ENCODE measurements at regions not wholly inside any gene's neighbourhood (a gene's known extent, or its start where the extent isn't known, plus 50 kb on each side); places are given as distances from the start of the nearest gene placed in this dataset.

- Histone ChIP-seq H3K36me3 (no peaks in the 10 kb centered on the region), H3K4me3 (no peak overlapping the region), H3K27me3 (peaks cover 49% of the 10 kb centered on the region), H2AFZ (replicated peaks) (no peak overlapping the region), H4K20me1 (ENCODE audit: low read depth) (no peaks in the 10 kb centered on the region), H3K79me2 (ENCODE audit: low read depth) (no peaks in the 10 kb centered on the region), H3K9me3 (ENCODE audit: low read depth) (no peaks in the 10 kb centered on the region), H3K27ac (no peak overlapping the region), H3F3A (ENCODE audit: low read depth) (peaks cover 5% of the 10 kb centered on the region), H3K4me1 (peaks cover 21% of the 10 kb centered on the region), H3K4me2 (no peak overlapping the region), H3K9ac (no peak overlapping the region)
- H3K27me3 Mint-ChIP-seq (ENCODE audit: insufficient read depth, low read depth) = no peaks in the 10 kb centered on the region
- no peaks in the 10 kb centered on the region for H3K9me3 Mint-ChIP-seq
- no peak for TF ChIP-seq EZH2 (IDR thresholded peaks at IDR 0.05)
- DNase-seq (ENCODE audit: low spot score) = no peak
- no peak overlapping the region for H3K27ac Mint-ChIP-seq
- no peaks in the 10 kb centered on the region for H3K36me3 Mint-ChIP-seq
- H3K4me3 Mint-ChIP-seq = no peak overlapping the region
- H3K4me1 Mint-ChIP-seq = peaks cover 27% of the 10 kb centered on the region
Measured at GRCh38 chr4:23978002-23978401, 88.2 kb upstream of the PPARGC1A start.

GRCh38 chr4:23976423-23976822 is 86.6 kb upstream of the PPARGC1A start:
- H3K4me3 Mint-ChIP-seq = no peak overlapping the region
- H3K4me2 ChIP-seq = no peak overlapping the region
- no peak overlapping the region for H3K4me3 ChIP-seq
- H2AFZ ChIP-seq (replicated peaks) = no peak overlapping the region
- no peaks in the 10 kb centered on the region for H3K36me3 Mint-ChIP-seq
- H3K79me2 ChIP-seq (ENCODE audit: low read depth) = no peaks in the 10 kb centered on the region
- H3K4me1 ChIP-seq = peaks cover 21% of the 10 kb centered on the region
- TF ChIP-seq EZH2 (IDR thresholded peaks at IDR 0.05) (no peak), EZH2phosphoT487 (IDR thresholded peaks at IDR 0.05) (no peak)
- TF ChIP-seq, protein P1, sequence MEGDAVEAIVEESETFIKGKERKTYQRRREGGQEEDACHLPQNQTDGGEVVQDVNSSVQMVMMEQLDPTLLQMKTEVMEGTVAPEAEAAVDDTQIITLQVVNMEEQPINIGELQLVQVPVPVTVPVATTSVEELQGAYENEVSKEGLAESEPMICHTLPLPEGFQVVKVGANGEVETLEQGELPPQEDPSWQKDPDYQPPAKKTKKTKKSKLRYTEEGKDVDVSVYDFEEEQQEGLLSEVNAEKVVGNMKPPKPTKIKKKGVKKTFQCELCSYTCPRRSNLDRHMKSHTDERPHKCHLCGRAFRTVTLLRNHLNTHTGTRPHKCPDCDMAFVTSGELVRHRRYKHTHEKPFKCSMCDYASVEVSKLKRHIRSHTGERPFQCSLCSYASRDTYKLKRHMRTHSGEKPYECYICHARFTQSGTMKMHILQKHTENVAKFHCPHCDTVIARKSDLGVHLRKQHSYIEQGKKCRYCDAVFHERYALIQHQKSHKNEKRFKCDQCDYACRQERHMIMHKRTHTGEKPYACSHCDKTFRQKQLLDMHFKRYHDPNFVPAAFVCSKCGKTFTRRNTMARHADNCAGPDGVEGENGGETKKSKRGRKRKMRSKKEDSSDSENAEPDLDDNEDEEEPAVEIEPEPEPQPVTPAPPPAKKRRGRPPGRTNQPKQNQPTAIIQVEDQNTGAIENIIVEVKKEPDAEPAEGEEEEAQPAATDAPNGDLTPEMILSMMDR (IDR thresholded peaks at IDR 0.05) = no peak
- H3K9me3 Mint-ChIP-seq = no peaks in the 10 kb centered on the region
- peaks cover 27% of the 10 kb centered on the region for H3K4me1 Mint-ChIP-seq
- peaks cover 5% of the 10 kb centered on the region for H3F3A ChIP-seq (ENCODE audit: low read depth)
- no peaks in the 10 kb centered on the region for H3K9me3 ChIP-seq (ENCODE audit: low read depth)
- H3K27me3 Mint-ChIP-seq (ENCODE audit: insufficient read depth, low read depth) = no peaks in the 10 kb centered on the region
- no peak for DNase-seq (ENCODE audit: low spot score)
- no peak overlapping the region for H3K27ac ChIP-seq
- no peaks in the 10 kb centered on the region for H3K36me3 ChIP-seq
- H3K27ac Mint-ChIP-seq = no peak overlapping the region
- H3K27me3 ChIP-seq = peaks cover 42% of the 10 kb centered on the region
- no peaks in the 10 kb centered on the region for H4K20me1 ChIP-seq (ENCODE audit: low read depth)
- H3K9ac ChIP-seq = no peak overlapping the region

- H4K20me1 ChIP-seq (ENCODE audit: low read depth) = no peaks in the 10 kb centered on the region
- no peak overlapping the region for H3K4me2 ChIP-seq
- H3K4me1 ChIP-seq = no peaks in the 10 kb centered on the region
- TF ChIP-seq, protein P1 (IDR thresholded peaks at IDR 0.05) = no peak
- TF ChIP-seq EZH2 (IDR thresholded peaks at IDR 0.05) (no peak), EZH2phosphoT487 (IDR thresholded peaks at IDR 0.05) (no peak)
- H3K36me3 ChIP-seq = no peaks in the 10 kb centered on the region
- no peak overlapping the region for H3K27ac ChIP-seq
- Mint-ChIP-seq H3K27ac (no peak overlapping the region), H3K36me3 (no peaks in the 10 kb centered on the region), H3K27me3 (ENCODE audit: insufficient read depth, low read depth) (peaks cover 2% of the 10 kb centered on the region), H3K9me3 (no peaks in the 10 kb centered on the region), H3K4me3 (no peak overlapping the region), H3K4me1 (peaks cover 17% of the 10 kb centered on the region)
- no peaks in the 10 kb centered on the region for H3K79me2 ChIP-seq (ENCODE audit: low read depth)
- no peak for DNase-seq (ENCODE audit: low spot score)
- no peaks in the 10 kb centered on the region for H3K9me3 ChIP-seq (ENCODE audit: low read depth)
- H3F3A ChIP-seq (ENCODE audit: low read depth) = no peaks in the 10 kb centered on the region
- H3K9ac ChIP-seq = no peak overlapping the region
- peaks cover 18% of the 10 kb centered on the region for H3K27me3 ChIP-seq
- no peak overlapping the region for H3K4me3 ChIP-seq
- H2AFZ ChIP-seq (replicated peaks) = no peak overlapping the region
Measured at GRCh38 chr4:23973308-23973855, 83.5 kb upstream of the PPARGC1A start.

DNA sequence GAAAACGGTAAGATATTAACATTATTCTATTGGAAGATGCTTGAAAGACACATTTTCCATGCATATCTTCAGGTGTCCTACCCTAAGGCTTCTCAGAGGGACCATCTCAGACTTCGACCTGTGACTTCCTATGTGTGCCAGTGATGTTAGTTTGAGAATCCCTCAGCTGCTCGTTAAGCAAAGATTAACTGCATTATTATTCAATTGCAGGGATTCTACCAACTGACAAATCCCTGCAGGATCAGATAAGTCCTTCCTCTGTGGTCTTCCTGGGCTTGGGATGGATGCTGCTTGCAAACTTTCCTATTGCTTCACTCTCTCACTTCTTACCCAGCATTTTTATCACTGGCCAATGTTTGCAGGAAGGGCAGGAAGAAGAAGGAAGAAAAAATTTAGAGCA is 83.0 kb upstream of the PPARGC1A start:
- Histone ChIP-seq H3K27me3 (peaks cover 12% of the 10 kb centered on the region), H3K27ac (no peak overlapping the region), H3F3A (ENCODE audit: low read depth) (no peaks in the 10 kb centered on the region), H3K9ac (no peak overlapping the region), H2AFZ (replicated peaks) (no peak overlapping the region), H3K9me3 (ENCODE audit: low read depth) (no peaks in the 10 kb centered on the region), H3K4me3 (no peak overlapping the region), H4K20me1 (ENCODE audit: low read depth) (no peaks in the 10 kb centered on the region), H3K79me2 (ENCODE audit: low read depth) (no peaks in the 10 kb centered on the region), H3K36me3 (no peaks in the 10 kb centered on the region), H3K4me1 (no peaks in the 10 kb centered on the region), H3K4me2 (no peak overlapping the region)
- Mint-ChIP-seq H3K27me3 (ENCODE audit: insufficient read depth, low read depth) (peaks cover 5% of the 10 kb centered on the region), H3K4me1 (peaks cover 12% of the 10 kb centered on the region), H3K36me3 (no peaks in the 10 kb centered on the region), H3K27ac (no peak overlapping the region), H3K9me3 (no peaks in the 10 kb centered on the region), H3K4me3 (no peak overlapping the region)
- no peak for DNase-seq (ENCODE audit: low spot score)
- TF ChIP-seq EZH2phosphoT487 (IDR thresholded peaks at IDR 0.05) = no peak
- TF ChIP-seq, protein P1 (IDR thresholded peaks at IDR 0.05) = no peak
- TF ChIP-seq EZH2 (IDR thresholded peaks at IDR 0.05) = no peak

Data from neural progenitor cell (in vitro differentiated cells).